Transverse colon (tissue), 4 donors: ENCODE measurements at regions not wholly inside any gene's neighbourhood (a gene's known extent, or its start where the extent isn't known, plus 50 kb on each side); places are given as distances from the start of the nearest gene placed in this dataset.
"Not testable (repeated sequence)": the region's sequence is repeated elsewhere in the genome, so short reads cannot be mapped to it uniquely, and the experiment has no call there.

Source experiments
- DNase-seq: peaks from one replicate; pipeline ENCODE4 v3.0.0-alpha.2; 2019
- H3K27ac ChIP-seq, 4 donors: fragments of 200-600 bp; sonication (generic); 2 replicates each; pipeline ENCODE4 v1.5.1; 2016 to 2018; ENCODE audit warnings: inconsistent platforms in 4 of 4
- H3K27me3 ChIP-seq: fragments of 200-600 bp; sonication (generic); 2 replicates; pipeline ENCODE4 v1.5.1; 2017; ENCODE audit warnings: inconsistent platforms
- H3K36me3 ChIP-seq, 4 donors: fragments of 200-600 bp; sonication (generic); 2 replicates each; pipeline ENCODE4 v1.5.1; 2017 to 2019; ENCODE audit warnings: inconsistent platforms in 4 of 4
- H3K4me1 ChIP-seq, 4 donors: fragments of 200-600 bp; sonication (generic); 2 replicates each; pipeline ENCODE4 v1.5.1; 2017 to 2020; ENCODE audit warnings: inconsistent platforms in 4 of 4
- H3K4me3 ChIP-seq, 4 donors: fragments of 200-600 bp; sonication (generic); 1 replicate in 1 of 4; 2 replicates in 3 of 4; pipeline versions ENCODE4 v1.5.1 to v1.6.1; 2017 to 2019; ENCODE audit warnings: inconsistent platforms in 4 of 4
- H3K9me3 ChIP-seq, 2 donors: fragments of 200-600 bp; sonication (generic); 2 replicates each; pipeline ENCODE4 v1.5.1; 2017 to 2019; ENCODE audit warnings: inconsistent platforms in 2 of 2
- WGBS, 2 donors: methylation state at CpG; one replicate each; pipeline ENCODE4 v1.1.5; 2018; ENCODE audit warnings: low coverage in 1 of 2; 5-methylcytosine and 5-hydroxymethylcytosine counted together
- in situ Hi-C, 4 donors: fragments of 200-750 bp; cut with MboI; loops; one replicate each; pipeline versions ENCODE4 v1.15.0 to v1.15.1; 2017; ENCODE audit warnings: low sequenced_read_pairs in 3 of 4, low pct_ligation_motif_present in 1 of 4, low pct_unique_long_range_greater_than_20kb in 1 of 4
- intact Hi-C: fragments of 100-400 bp; cut with DNase I; formaldehyde crosslinking; loops from one replicate; pipeline ENCODE4 v1.15.1; 2023; ENCODE audit warnings: low total_unique reads
- small RNA-seq, 4 donors: library from RNA; depleted of rRNA; stranded (forward); fragments of <200 nt; gene quantifications; one replicate each; pipeline ENCODE3, GENCODE V24; 2016
- TF ChIP-seq, protein P1 (sequence below), 5 experiments: fragments of 200-600 bp in 3 of 5; fragments of 450-650 bp in 2 of 5; sonication (generic) in 3 of 5; IDR thresholded peaks; 1 replicate in 2 of 5; 2 replicates in 3 of 5; pipeline ENCODE4 v1.5.1; 2016 to 2017; ENCODE audit warnings: antibody characterized with exemption in 5 of 5, inconsistent platforms in 3 of 5, mild to moderate bottlenecking in 2 of 5, moderate library complexity in 1 of 5

DNA sequence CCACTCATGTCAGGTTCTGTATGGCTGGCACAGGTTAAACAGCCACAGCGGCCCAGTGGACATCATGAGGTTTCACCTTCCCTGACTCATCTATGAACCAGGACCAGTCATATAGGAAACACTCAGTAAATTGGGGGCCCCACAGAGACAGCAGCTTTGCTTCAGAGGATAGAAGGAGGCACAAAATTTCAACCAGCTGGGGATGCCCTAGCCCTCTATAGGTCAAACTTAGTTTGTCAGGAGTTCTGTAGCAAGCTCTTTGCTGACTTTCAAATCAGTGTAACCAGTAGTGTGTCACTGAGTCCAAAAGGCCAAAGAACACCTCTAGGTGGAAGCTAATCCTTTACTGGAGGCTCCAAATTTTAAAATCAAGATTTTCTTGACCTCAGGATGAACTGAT lies 4157.8 kb upstream of the TPTE start:
- in situ Hi-C loops, intact Hi-C loops, H3K4me3 ChIP-seq, H3K27ac ChIP-seq, DNase-seq, H3K27me3 ChIP-seq, H3K9me3 ChIP-seq, H3K4me1 ChIP-seq, H3K36me3 ChIP-seq: not testable (repeated sequence)
- no CpG with 5 or more reads among the region's 1 CpG for WGBS, 2 donors

GRCh38 chr21:6368824-6369223 lies 4152.6 kb upstream of the TPTE start:
- H3K36me3 ChIP-seq, H3K27me3 ChIP-seq, in situ Hi-C loops, DNase-seq, H3K9me3 ChIP-seq, intact Hi-C loops, H3K4me1 ChIP-seq: not testable (repeated sequence)
- peak overlapping the region in 2 of 4 donors; percentile 10 to 20 for H3K4me3 ChIP-seq
- H3K27ac ChIP-seq: peak overlapping the region; percentile 72 to 80 (median 76)
- 9 to 15% methylated on average over 3 to 4 of the region's 7 CpGs for WGBS, 2 donors

- intact Hi-C loops, H3K4me1 ChIP-seq, in situ Hi-C loops, H3K36me3 ChIP-seq, H3K4me3 ChIP-seq, H3K9me3 ChIP-seq, DNase-seq, H3K27ac ChIP-seq, H3K27me3 ChIP-seq: not testable (repeated sequence)
- no CpG with 5 or more reads among the region's 3 CpGs for WGBS, 2 donors
These were observed 4148.1 kb upstream of the TPTE start for GRCh38 chr21:6373253-6373652.

GRCh38 chr21:6374232-6374631 lies 4147.2 kb upstream of the TPTE start:
- intact Hi-C loops, H3K4me1 ChIP-seq, H3K4me3 ChIP-seq, H3K36me3 ChIP-seq, in situ Hi-C loops, H3K9me3 ChIP-seq, H3K27ac ChIP-seq, H3K27me3 ChIP-seq: not testable (repeated sequence)
- DNase-seq: peak; percentile 36
- 23 to 35% methylated on average over 6 to 12 of the region's 12 CpGs for WGBS, 2 donors
- TF ChIP-seq, protein P1, sequence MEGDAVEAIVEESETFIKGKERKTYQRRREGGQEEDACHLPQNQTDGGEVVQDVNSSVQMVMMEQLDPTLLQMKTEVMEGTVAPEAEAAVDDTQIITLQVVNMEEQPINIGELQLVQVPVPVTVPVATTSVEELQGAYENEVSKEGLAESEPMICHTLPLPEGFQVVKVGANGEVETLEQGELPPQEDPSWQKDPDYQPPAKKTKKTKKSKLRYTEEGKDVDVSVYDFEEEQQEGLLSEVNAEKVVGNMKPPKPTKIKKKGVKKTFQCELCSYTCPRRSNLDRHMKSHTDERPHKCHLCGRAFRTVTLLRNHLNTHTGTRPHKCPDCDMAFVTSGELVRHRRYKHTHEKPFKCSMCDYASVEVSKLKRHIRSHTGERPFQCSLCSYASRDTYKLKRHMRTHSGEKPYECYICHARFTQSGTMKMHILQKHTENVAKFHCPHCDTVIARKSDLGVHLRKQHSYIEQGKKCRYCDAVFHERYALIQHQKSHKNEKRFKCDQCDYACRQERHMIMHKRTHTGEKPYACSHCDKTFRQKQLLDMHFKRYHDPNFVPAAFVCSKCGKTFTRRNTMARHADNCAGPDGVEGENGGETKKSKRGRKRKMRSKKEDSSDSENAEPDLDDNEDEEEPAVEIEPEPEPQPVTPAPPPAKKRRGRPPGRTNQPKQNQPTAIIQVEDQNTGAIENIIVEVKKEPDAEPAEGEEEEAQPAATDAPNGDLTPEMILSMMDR (IDR thresholded peaks at IDR 0.05): peak in 3 of 5 experiments; percentile 23 to 31 (median 30)

- H3K36me3 ChIP-seq, H3K27me3 ChIP-seq, intact Hi-C loops, H3K9me3 ChIP-seq, H3K27ac ChIP-seq, H3K4me3 ChIP-seq, in situ Hi-C loops, DNase-seq, H3K4me1 ChIP-seq: not testable (repeated sequence)
- WGBS, 2 donors: 70 to 92% methylated on average over 4 of the region's 4 CpGs
These were observed 4146.5 kb upstream of the TPTE start for GRCh38 chr21:6374926-6375325.

- H3K4me1 ChIP-seq, H3K36me3 ChIP-seq, H3K9me3 ChIP-seq, H3K27ac ChIP-seq, H3K4me3 ChIP-seq, DNase-seq, in situ Hi-C loops, H3K27me3 ChIP-seq, intact Hi-C loops: not testable (repeated sequence)
- 67 to 82% methylated on average over 3 to 5 of the region's 5 CpGs for WGBS, 2 donors
These were observed 4145.6 kb upstream of the TPTE start for GRCh38 chr21:6375776-6376175.

- intact Hi-C loops, H3K27me3 ChIP-seq, H3K36me3 ChIP-seq, H3K9me3 ChIP-seq, in situ Hi-C loops, H3K4me3 ChIP-seq, H3K4me1 ChIP-seq, H3K27ac ChIP-seq, DNase-seq: not testable (repeated sequence)
- 69 to 85% methylated on average over 8 to 9 of the region's 9 CpGs for WGBS, 2 donors
These were observed 4144.9 kb upstream of the TPTE start for GRCh38 chr21:6376321-6377070.

Small RNA genes lying in the stretch of these regions (small RNA-seq; reads per million reads assigned to genes)
- 0 reads per million in 4 donors for gene RF00019
